IMR-90 (cell line): ENCODE measurements at regions not wholly inside any gene's neighbourhood (a gene's known extent, or its start where the extent isn't known, plus 50 kb on each side); places are given as distances from the start of the nearest gene placed in this dataset.

ENCODE experiments used
- ATAC-seq: fragments of 200-7000 bp; cut with Tn5 transposase; 2 replicates; pipeline ENCODE4 v1.9.1; 2020; ENCODE audit warnings: low read depth, mild to moderate bottlenecking, moderate library complexity
- BruUV-seq: library from RNA; stranded (reverse); fragments of 400-500 nt; replicated peaks from 2 replicates; lab custom pipeline; 2021; lab: Mats Ljungman, UMichigan
- CTCF ChIA-PET: fragments of 300-600 bp; formaldehyde crosslinking; extraction: SDS; loops from one replicate; lab custom pipeline; 2021; ENCODE audit warnings: antibody characterized with exemption; lab: Yijun Ruan, JAX
- POLR2A ChIA-PET: fragments of 300-600 bp; sonication (Branson Sonifier 250); formaldehyde crosslinking; loops from one replicate; lab custom pipeline; 2022; ENCODE audit warnings: antibody characterized with exemption; ENCODE audit not compliant: unreplicated experiment; lab: Charles Lee
- DNase-seq: peaks from one replicate; pipeline ENCODE4 v3.0.0; 2013
- H2AFZ ChIP-seq: replicated peaks from 2 replicates; pipeline ENCODE3; 2013; ENCODE audit warnings: low read length, mild to moderate bottlenecking; ENCODE audit not compliant: poor library complexity
- H2AK5ac ChIP-seq: 2 replicates; pipeline ENCODE4 v1.6.1; 2013; ENCODE audit warnings: low read depth, low read length, inconsistent platforms
- H2AK9ac ChIP-seq: replicated peaks from 2 replicates; pipeline ENCODE3; 2013; ENCODE audit warnings: mild to moderate bottlenecking, low read depth, low read length, moderate library complexity; ENCODE audit not compliant: poor library complexity
- H2BK120ac ChIP-seq: 2 replicates; pipeline ENCODE4 v1.6.1; 2013; ENCODE audit warnings: low read depth, low read length, inconsistent platforms
- H2BK15ac ChIP-seq: 3 replicates; pipeline ENCODE4 v1.6.1; 2013; ENCODE audit warnings: low read depth, low read length, inconsistent platforms
- H2BK20ac ChIP-seq: 2 replicates; pipeline ENCODE4 v1.6.1; 2013; ENCODE audit warnings: low read depth, mild to moderate bottlenecking, inconsistent platforms, low read length, moderate library complexity
- H2BK5ac ChIP-seq: 2 replicates; pipeline ENCODE4 v1.6.1; 2013; ENCODE audit warnings: mild to moderate bottlenecking, low read depth, low read length, inconsistent platforms; ENCODE audit not compliant: poor library complexity, severe bottlenecking
- H3K14ac ChIP-seq: replicated peaks from 2 replicates; pipeline ENCODE4 v1.6.1; 2013; ENCODE audit warnings: low read depth, low read length, inconsistent platforms
- H3K18ac ChIP-seq: 2 replicates; pipeline ENCODE4 v1.6.1; 2013; ENCODE audit warnings: low read depth, low read length, control low read depth
- H3K23ac ChIP-seq: 2 replicates; pipeline ENCODE4 v1.6.1; 2013; ENCODE audit warnings: low read depth, low read length, inconsistent platforms
- H3K27ac ChIP-seq: 2 replicates; pipeline ENCODE4 v1.5.1; 2013; ENCODE audit warnings: mild to moderate bottlenecking, control low read depth, low read length; ENCODE audit not compliant: insufficient read depth
- H3K27me3 ChIP-seq: 2 replicates; pipeline ENCODE4 v1.6.1; 2013; ENCODE audit warnings: low read length; ENCODE audit not compliant: control insufficient read depth, insufficient read depth
- H3K36me3 ChIP-seq: 2 replicates; pipeline ENCODE4 v1.6.1; 2013; ENCODE audit warnings: low read length, mixed read lengths; ENCODE audit not compliant: control insufficient read depth, insufficient read depth
- H3K4ac ChIP-seq: 2 replicates; pipeline ENCODE4 v1.6.1; 2013; ENCODE audit warnings: low read depth, low read length, inconsistent platforms
- H3K4me1 ChIP-seq: 2 replicates; pipeline ENCODE4 v1.6.1; 2013; ENCODE audit warnings: low read length, mixed read lengths; ENCODE audit not compliant: control insufficient read depth, insufficient read depth
- H3K4me2 ChIP-seq: 2 replicates; pipeline ENCODE4 v1.6.1; 2013; ENCODE audit warnings: low read depth, mild to moderate bottlenecking, control low read depth, low read length, moderate library complexity
- H3K4me3 ChIP-seq: 2 replicates; pipeline ENCODE4 v1.5.1; 2013; ENCODE audit warnings: low read depth, mild to moderate bottlenecking, control low read depth, low read length, moderate library complexity; ENCODE audit not compliant: insufficient read depth
- H3K56ac ChIP-seq: 2 replicates; pipeline ENCODE4 v1.6.1; 2013; ENCODE audit warnings: low read length, inconsistent platforms; ENCODE audit not compliant: insufficient read depth; ENCODE audit errors: extremely low read depth
- H3K79me1 ChIP-seq, 2 experiments: 2 replicates each; pipeline ENCODE4 v1.6.1; 2013; ENCODE audit warnings: low read length in 2 of 2, inconsistent platforms in 1 of 2, low read depth in 1 of 2
- H3K9ac ChIP-seq: 2 replicates; pipeline ENCODE4 v1.6.1; 2013; ENCODE audit warnings: low read depth, low read length, control low read depth
- H3K9me1 ChIP-seq: 2 replicates; pipeline ENCODE4 v1.6.1; 2013; ENCODE audit warnings: low read length, inconsistent platforms; ENCODE audit not compliant: insufficient read depth
- H3K9me3 ChIP-seq: 2 replicates; pipeline ENCODE4 v1.6.1; 2013; ENCODE audit warnings: low read length; ENCODE audit not compliant: control insufficient read depth, insufficient read depth
- H4K20me1 ChIP-seq: 2 replicates; pipeline ENCODE4 v1.6.1; 2013; ENCODE audit warnings: low read length, inconsistent platforms; ENCODE audit not compliant: insufficient read depth
- H4K5ac ChIP-seq: 2 replicates; pipeline ENCODE4 v1.6.1; 2013; ENCODE audit warnings: mild to moderate bottlenecking, low read depth, low read length, control low read depth
- H4K8ac ChIP-seq, 2 experiments: 2 replicates each; pipeline ENCODE4 v1.6.1; 2013; ENCODE audit warnings: low read depth in 2 of 2, low read length in 2 of 2, control low read depth in 1 of 2, inconsistent platforms in 1 of 2
- H4K91ac ChIP-seq: 2 replicates; pipeline ENCODE4 v1.6.1; 2013; ENCODE audit warnings: low read depth, low read length, inconsistent platforms; ENCODE audit not compliant: insufficient read depth
- CEBPB ChIP-seq: IDR thresholded peaks from 2 replicates; pipeline ENCODE4 v1.6.1; 2012; ENCODE audit warnings: low read depth, low read length, improper control_type of control experiment
- MAFK ChIP-seq: IDR thresholded peaks from 2 replicates; pipeline ENCODE4 v1.6.1; 2012; ENCODE audit warnings: low read depth, low read length, improper control_type of control experiment
- MXI1 ChIP-seq: IDR thresholded peaks from 2 replicates; pipeline ENCODE4 v1.6.1; 2012; ENCODE audit warnings: low read depth, mild to moderate bottlenecking, low read length, moderate library complexity, borderline replicate concordance
- POLR2A ChIP-seq: IDR thresholded peaks from 2 replicates; pipeline ENCODE4 v1.6.1; 2012; ENCODE audit warnings: mild to moderate bottlenecking, low read depth, low read length
- RCOR1 ChIP-seq: IDR thresholded peaks from 2 replicates; pipeline ENCODE4 v1.6.1; 2012; ENCODE audit warnings: mild to moderate bottlenecking, low read length, improper control_type of control experiment; ENCODE audit not compliant: insufficient replicate concordance
- SMC3 ChIP-seq: fragments of 150-350 bp; IDR thresholded peaks from 2 replicates; pipeline ENCODE4 v1.6.1; 2016; ENCODE audit warnings: low read depth, mild to moderate bottlenecking, antibody characterized with exemption, low read length, moderate library complexity
- WGBS, 2 experiments: methylation state at CpG; one replicate each; pipeline versions ENCODE4 v1.1.5 to v1.1.7; 2013; ENCODE audit warnings: missing lambda C conversion rate in 2 of 2; ENCODE audit not compliant: insufficient read length in 1 of 2; ENCODE audit errors: extremely low coverage in 2 of 2; 5-methylcytosine and 5-hydroxymethylcytosine counted together
- dilution Hi-C: fragments of 300-500 bp; cut with HindIII; formaldehyde crosslinking; loops from one replicate; pipeline ENCODE4 v1.14.3; 2018; ENCODE audit warnings: low sequenced_read_pairs; ENCODE audit not compliant: unreplicated experiment
- in situ Hi-C: fragments of 300-500 bp; cut with MboI; formaldehyde crosslinking; loops from 3 replicates; pipeline ENCODE4 v1.14.3; 2019; ENCODE audit warnings: low sequenced_read_pairs, inconsistent platforms, mixed read lengths
- intact Hi-C: fragments of 100-400 bp; cut with micrococcal nuclease; formaldehyde crosslinking; loops from 2 replicates; pipeline ENCODE4 v1.10.0; 2022

DNA sequence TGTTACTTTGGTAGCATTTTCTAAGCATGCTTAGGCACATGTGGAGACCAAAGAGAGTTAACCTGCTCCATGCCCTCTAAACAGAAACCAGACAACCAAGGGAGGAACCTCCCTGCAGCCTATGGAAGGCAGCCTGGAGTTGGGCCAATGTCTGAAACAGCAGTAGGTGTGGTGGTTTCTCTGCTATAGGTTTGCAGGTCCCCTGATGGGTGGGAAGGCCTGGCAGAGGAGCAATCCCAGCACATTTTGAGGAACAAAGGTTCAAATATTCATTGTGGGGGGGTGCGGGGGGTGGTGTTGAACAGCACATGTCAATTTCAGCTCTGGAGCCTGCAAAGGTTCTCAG is 65.4 kb downstream of the DACT1 start:
- Histone ChIP-seq H3K27ac (no peak overlapping the region), H3K56ac (no peak overlapping the region), H2AFZ (no peak overlapping the region), H3K4me3 (no peak overlapping the region), H3K23ac (no peak overlapping the region), H3K4me2 (no peak overlapping the region), H2BK20ac (no peak overlapping the region), H3K14ac (no peak overlapping the region), H2AK5ac (no peak overlapping the region), H2BK5ac (no peak overlapping the region), H4K91ac (no peak overlapping the region), H4K5ac (no peak overlapping the region), H3K27me3 (peaks cover 27% of the 10 kb centered on the region), H3K4ac (no peak overlapping the region), H2BK15ac (no peak overlapping the region), H3K9me1 (no peaks in the 10 kb centered on the region), H3K9ac (no peak overlapping the region), H3K36me3 (no peaks in the 10 kb centered on the region), H4K8ac (no peak overlapping the region), H3K79me1 (no peaks in the 10 kb centered on the region), H3K9me3 (no peaks in the 10 kb centered on the region), H3K18ac (no peak overlapping the region), H2AK9ac (no peak overlapping the region), H2BK120ac (no peak overlapping the region), H3K4me1 (no peaks in the 10 kb centered on the region), H4K20me1 (no peaks in the 10 kb centered on the region)
- ChIA-PET CTCF (no interaction called here), POLR2A (no interaction called here)
- BruUV-seq: no TSS peak
- intact Hi-C loops: no loop called here
- TF ChIP-seq SMC3 (no peak), RCOR1 (no peak), POLR2A (no peak), MXI1 (no peak), CEBPB (no peak), MAFK (no peak)
- in situ Hi-C loops: no loop called here
- dilution Hi-C loops: no loop called here
- DNase-seq (no peak), ATAC-seq (no peak)
- WGBS, 2 experiments: no CpG with 5 or more reads among the region's 1 CpG
